HG02610 (cell line): ENCODE measurements at regions not wholly inside any gene's neighbourhood (a gene's known extent, or its start where the extent isn't known, plus 50 kb on each side); places are given as distances from the start of the nearest gene placed in this dataset.
"Not testable (repeated sequence)": the region's sequence is repeated elsewhere in the genome, so short reads cannot be mapped to it uniquely, and the experiment has no call there.

Experiments used
- ATAC-seq: cut with Tn5 transposase; IDR thresholded peaks from one replicate; pipeline ENCODE4 v1.9.1; 2021; ENCODE audit warnings: mild to moderate bottlenecking, moderate library complexity; ENCODE audit not compliant: unreplicated experiment

- ATAC-seq: no peak
Observed at GRCh38 chr6:4359108-4359730, 223.8 kb upstream of the ECI2 start.

GRCh38 chr6:4358414-4359107 lies 223.2 kb upstream of the ECI2 start:
- no peak for ATAC-seq

DNA sequence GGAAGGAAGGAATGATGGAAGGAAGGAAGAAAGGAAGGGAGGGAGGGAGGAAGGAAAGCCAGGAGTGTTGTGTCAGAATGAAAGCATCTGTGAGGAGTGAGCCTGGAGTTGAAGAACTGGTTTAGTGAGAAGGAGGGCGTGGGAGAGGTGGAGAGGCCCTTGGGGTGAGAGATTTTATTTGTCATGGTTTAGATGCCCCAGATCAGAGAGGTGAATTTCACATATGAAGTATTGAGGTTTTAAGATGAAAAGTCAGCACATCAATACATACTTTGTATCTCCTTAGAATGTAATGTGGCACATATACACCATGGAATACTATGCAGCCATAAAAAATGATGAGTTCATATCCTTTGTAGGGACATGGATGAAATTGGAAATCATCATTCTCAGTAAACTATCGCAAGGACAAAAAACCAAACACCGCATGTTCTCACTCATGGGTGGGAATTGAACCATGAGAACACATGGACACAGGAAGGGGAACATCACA lies 222.3 kb upstream of the ECI2 start:
- ATAC-seq: not testable (repeated sequence)

DNA sequence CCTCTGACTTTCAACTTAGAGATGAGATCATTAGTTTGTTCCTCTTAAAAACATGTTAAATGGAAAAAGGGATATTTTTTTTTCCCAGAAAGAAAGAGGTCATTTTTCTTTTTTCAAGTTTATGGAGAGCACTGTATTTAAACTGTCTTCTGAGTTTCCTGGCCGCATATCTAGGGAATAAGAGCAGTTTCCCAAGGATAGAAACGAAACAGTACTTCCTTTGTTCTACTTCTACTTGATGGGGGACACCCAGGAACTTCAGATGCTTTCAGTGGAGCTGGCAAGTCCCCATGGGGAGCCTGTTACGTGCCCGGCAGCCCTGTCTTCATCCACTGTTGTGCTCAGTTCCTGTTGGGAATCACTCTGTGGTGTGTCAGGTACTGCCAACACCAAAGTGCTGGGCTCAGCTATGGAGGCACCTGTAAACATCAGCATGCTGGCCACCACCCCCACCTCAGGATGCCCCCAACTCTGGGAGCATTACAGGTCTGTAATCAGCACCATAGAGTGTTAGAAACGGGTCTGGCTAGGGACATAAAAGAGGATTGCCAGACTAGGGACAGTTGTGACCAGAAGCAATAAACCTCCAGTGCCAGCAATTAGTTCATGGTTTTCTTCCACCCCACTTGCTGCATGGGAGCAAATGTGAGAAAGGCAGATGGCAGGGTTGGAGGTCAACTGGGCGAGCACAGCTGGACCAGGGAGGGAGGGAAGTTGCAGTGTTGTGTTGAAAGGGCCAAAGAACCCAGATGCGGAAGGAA lies 221.7 kb upstream of the ECI2 start:
- ATAC-seq: no peak

- ATAC-seq: no peak
Observed at GRCh38 chr6:4355241-4355640, 219.9 kb upstream of the ECI2 start.

- ATAC-seq: no peak
Observed at GRCh38 chr6:4354181-4354580, 218.8 kb upstream of the ECI2 start.

- no peak for ATAC-seq
Observed at GRCh38 chr6:4352731-4353130, 217.4 kb upstream of the ECI2 start.

DNA sequence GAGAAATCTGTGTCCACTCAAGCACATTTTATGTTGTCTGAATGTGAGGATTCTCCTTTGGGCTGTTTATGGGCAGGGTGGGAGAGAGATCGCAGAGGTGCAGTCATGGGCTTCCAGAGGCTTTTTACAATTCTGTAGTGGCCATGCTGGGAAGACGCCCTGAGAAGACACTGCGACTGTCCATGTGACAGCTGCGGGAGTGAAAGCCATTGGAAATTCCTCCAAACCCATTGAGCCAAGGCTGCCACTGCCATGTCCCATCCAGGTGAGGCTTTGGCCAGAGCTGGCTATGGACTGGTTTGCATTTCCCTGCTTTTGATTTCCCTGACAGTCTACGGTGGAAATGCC lies 216.9 kb upstream of the ECI2 start:
- no peak for ATAC-seq

GRCh38 chr6:4351520-4352321 lies 216.3 kb upstream of the ECI2 start:
- ATAC-seq: no peak

DNA sequence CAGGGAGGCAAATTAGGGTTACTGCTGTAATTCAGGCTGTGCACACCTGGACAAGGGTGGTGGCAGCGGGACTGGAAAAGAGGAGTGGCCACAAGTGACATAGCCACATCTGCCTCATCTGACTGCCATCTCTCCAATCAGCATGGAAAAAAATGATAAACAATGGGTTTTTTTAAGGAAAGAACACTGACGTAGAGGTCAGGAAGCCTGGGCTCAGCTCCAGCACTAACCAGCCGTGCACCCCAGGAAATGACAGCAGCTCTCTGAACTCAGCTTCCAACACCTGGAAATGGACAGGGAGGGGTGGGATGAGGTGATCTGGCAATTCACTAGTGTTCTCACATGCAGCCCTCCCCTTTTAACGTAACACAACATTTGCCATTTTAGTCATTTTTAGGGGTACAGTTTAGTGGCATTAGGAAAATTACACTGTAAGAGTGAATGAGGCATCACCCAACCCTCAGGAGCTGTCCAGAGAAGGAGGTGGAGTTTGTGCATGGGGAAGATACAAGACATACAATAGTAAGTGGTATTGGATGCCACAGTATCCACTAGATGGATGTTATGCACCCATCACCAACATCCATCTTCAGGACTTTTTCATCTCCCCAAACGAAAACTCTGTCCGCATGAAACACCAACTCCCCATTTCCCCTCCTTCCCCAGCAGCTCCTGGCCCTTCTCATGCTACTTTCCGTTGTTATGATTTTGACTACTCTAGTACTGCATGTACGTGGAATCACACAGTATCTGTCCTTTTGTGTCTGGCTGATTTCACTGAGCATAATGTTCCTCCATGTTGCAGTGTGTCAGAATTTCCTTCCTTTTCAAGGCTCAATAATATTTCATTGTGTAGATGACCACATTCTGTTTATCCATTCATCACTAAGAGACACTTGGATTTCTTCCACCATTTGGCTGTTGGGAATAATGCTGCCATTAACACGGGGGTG lies 215.5 kb upstream of the ECI2 start:
- no peak for ATAC-seq

DNA sequence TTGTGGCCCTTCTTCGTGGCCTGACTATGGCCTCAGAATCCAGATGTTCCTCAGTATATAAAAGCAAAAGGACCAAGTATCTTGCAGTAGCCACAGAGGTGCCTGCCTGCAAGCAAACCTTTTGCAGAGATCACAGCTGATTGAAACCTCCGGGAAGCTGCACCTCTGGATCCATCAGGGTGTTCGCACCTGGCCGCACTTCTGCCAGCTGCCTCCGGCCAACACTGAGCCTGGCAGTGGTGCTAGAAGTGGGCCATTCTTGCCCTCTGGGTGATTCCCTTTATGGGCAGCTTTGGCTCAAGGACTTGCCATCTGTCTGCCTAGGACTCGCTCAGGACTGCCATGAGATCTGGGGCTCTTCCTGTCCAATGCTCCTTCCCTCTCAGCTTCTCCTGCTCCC lies 214.6 kb upstream of the ECI2 start:
- ATAC-seq: no peak

DNA sequence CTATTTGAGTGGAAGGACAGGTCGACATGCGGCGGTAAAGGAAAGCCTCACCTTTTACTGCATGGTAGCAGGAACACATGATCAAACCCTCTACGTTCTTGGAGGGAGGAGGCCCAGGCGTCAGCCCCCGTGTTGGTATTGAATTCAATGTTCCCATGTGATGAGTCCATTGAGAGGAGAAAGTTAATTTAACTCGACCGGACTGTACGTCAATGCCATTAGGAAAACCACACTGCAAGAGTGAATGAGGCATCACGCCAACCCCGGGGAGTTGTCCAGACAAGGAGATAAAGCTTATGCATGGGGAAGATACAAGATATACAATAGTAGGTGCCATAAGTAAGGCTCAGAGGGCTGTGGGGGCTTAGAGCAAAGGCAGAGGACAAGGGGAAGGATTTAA lies 213.9 kb upstream of the ECI2 start:
- no peak for ATAC-seq

GRCh38 chr6:4348462-4349112 lies 213.2 kb upstream of the ECI2 start:
- no peak for ATAC-seq

GRCh38 chr6:4347877-4348276 lies 212.5 kb upstream of the ECI2 start:
- ATAC-seq: no peak

GRCh38 chr6:4346659-4347333 lies 211.4 kb upstream of the ECI2 start:
- no peak for ATAC-seq

DNA sequence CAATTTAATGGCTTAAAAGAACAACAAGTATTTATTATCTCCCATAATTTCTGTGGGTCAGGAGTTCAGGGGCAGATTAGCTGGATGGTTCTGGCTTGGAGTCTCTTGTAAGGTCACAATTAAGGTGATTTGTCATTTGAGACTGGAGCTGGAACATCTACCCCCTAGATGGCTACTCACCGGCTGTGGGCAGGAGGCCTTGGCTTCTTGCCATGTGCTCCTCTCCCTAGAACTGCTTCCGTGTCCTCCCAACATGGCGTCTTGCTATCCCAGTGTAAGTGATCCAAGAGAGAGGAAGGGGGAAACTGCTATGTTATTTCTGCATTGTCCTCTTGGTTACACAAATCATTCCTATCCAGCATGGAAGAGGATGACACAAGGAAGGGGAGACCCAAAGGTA lies 210.2 kb upstream of the ECI2 start:
- no peak for ATAC-seq

- no peak for ATAC-seq
Observed at GRCh38 chr6:4344317-4344899, 209.0 kb upstream of the ECI2 start.

GRCh38 chr6:4342407-4343137 lies 207.2 kb upstream of the ECI2 start:
- no peak for ATAC-seq
